HG03342 (cell line): ENCODE measurements at regions not wholly inside any gene's neighbourhood (a gene's known extent, or its start where the extent isn't known, plus 50 kb on each side); places are given as distances from the start of the nearest gene placed in this dataset.

Source experiments
- ATAC-seq: cut with Tn5 transposase; IDR thresholded peaks from one replicate; pipeline ENCODE4 v1.9.1; 2021; ENCODE audit warnings: mild to moderate bottlenecking, moderate library complexity; ENCODE audit not compliant: unreplicated experiment

GRCh38 chr11:91872243-91872642, 352.4 kb upstream of the FAT3 start:
- no peak for ATAC-seq

- no peak for ATAC-seq
These were observed 352.8 kb upstream of the FAT3 start for GRCh38 chr11:91871791-91872190.

GRCh38 chr11:91871048-91871447, 353.6 kb upstream of the FAT3 start:
- ATAC-seq = no peak

- no peak for ATAC-seq
These were observed 354.9 kb upstream of the FAT3 start for GRCh38 chr11:91869686-91870085.

GRCh38 chr11:91866642-91867041, 358.0 kb upstream of the FAT3 start:
- ATAC-seq = no peak

GRCh38 chr11:91860661-91861060, 364.0 kb upstream of the FAT3 start:
- no peak for ATAC-seq

- ATAC-seq = no peak
These were observed 365.0 kb upstream of the FAT3 start for GRCh38 chr11:91859666-91860065.

- ATAC-seq = no peak
These were observed 367.4 kb upstream of the FAT3 start for GRCh38 chr11:91857179-91857578.

GRCh38 chr11:91854780-91855179, 369.8 kb upstream of the FAT3 start:
- no peak for ATAC-seq

GRCh38 chr11:91854171-91854570, 370.4 kb upstream of the FAT3 start:
- ATAC-seq = no peak

- ATAC-seq = no peak
These were observed 372.7 kb upstream of the FAT3 start for GRCh38 chr11:91851908-91852307.

- ATAC-seq = no peak
These were observed 373.9 kb upstream of the FAT3 start for GRCh38 chr11:91850533-91851275.

- ATAC-seq = no peak
These were observed 374.6 kb upstream of the FAT3 start for GRCh38 chr11:91850021-91850420.

GRCh38 chr11:91846649-91847048, 378.0 kb upstream of the FAT3 start:
- no peak for ATAC-seq

- ATAC-seq = no peak
These were observed 378.6 kb upstream of the FAT3 start for GRCh38 chr11:91846002-91846401.

- ATAC-seq = no peak
These were observed 383.9 kb upstream of the FAT3 start for GRCh38 chr11:91840640-91841240.

GRCh38 chr11:91837411-91838330, 386.9 kb upstream of the FAT3 start:
- no peak for ATAC-seq

GRCh38 chr11:91835051-91835560, 389.5 kb upstream of the FAT3 start:
- no peak for ATAC-seq

GRCh38 chr11:91828901-91829300, 395.7 kb upstream of the FAT3 start:
- ATAC-seq = no peak

- ATAC-seq = no peak
These were observed 398.8 kb upstream of the FAT3 start for GRCh38 chr11:91825777-91826176.

GRCh38 chr11:91823252-91823830, 401.3 kb upstream of the FAT3 start:
- ATAC-seq = no peak
